ENCODE measurements at regions not wholly inside any gene's neighbourhood (a gene's known extent, or its start where the extent isn't known, plus 50 kb on each side); places are given as distances from the start of the nearest gene placed in this dataset.

GRCh38 chr6:137427656-137428290 lies 66.4 kb downstream of the OLIG3 start:
- TF ChIP-seq CTCF (conservative IDR thresholded peaks at IDR 0.05; ENCODE audit: low read depth, low read length) = no peak
- no peak for TF ChIP-seq EZH2 (IDR thresholded peaks at IDR 0.05; ENCODE audit: borderline replicate concordance, low read depth, low read length, poor library complexity, severe bottlenecking)
